ENCODE measurements at regions not wholly inside any gene's neighbourhood (a gene's known extent, or its start where the extent isn't known, plus 50 kb on each side); places are given as distances from the start of the nearest gene placed in this dataset.

GRCh38 chr11:69931994-69932910, 113.0 kb upstream of the FGF3 start:
- POLR2A ChIA-PET: no interaction called here
- H4K20me1 ChIP-seq (ENCODE audit: insufficient read depth): no peaks in the 10 kb centered on the region
- no peak overlapping the region for H2AFZ ChIP-seq (ENCODE audit: low read depth, low read length, poor library complexity, severe bottlenecking)
- ATAC-seq: no peak
- RAD21 ChIA-PET (ENCODE audit: low non-redundant PET in 1 of 2, low total read pairs in 2 of 2, uncharacterized antibody in 2 of 2, unreplicated experiment in 2 of 2): no interaction called here
- no peaks in the 10 kb centered on the region for H3K9me2 ChIP-seq (ENCODE audit: insufficient read depth)
- H3K27me3 ChIP-seq (ENCODE audit: insufficient read depth, low read length): no peaks in the 10 kb centered on the region
- no peaks in the 10 kb centered on the region for H3K79me2 ChIP-seq (ENCODE audit: insufficient read depth, low read length)
- H3K36me3 ChIP-seq (ENCODE audit: control insufficient read depth in 1 of 2, insufficient read depth in 2 of 2, low read length in 2 of 2): no peaks in the 10 kb centered on the region
- no peak for DNase-seq (ENCODE audit: low read depth, low spot score)
- H3K4me1 ChIP-seq (ENCODE audit: control insufficient read depth in 1 of 2, insufficient read depth in 2 of 2, low read length in 2 of 2): peaks cover 8 to 19% of the 10 kb centered on the region in 2 experiments
- TF ChIP-seq TCF7L2 (IDR thresholded peaks at IDR 0.05; ENCODE audit: borderline replicate concordance, extremely low read depth, insufficient read depth, insufficient read length) (no peak), RAD21 (IDR thresholded peaks at IDR 0.05; ENCODE audit: low read depth) (no peak), CEBPB (IDR thresholded peaks at IDR 0.05; ENCODE audit: low read depth) (no peak), CBX3 (IDR thresholded peaks at IDR 0.05; ENCODE audit: low read depth) (no peak), YY1 (IDR thresholded peaks at IDR 0.05; ENCODE audit: extremely low read depth, insufficient replicate concordance, low read depth, low read length) (no peak), JUND (IDR thresholded peaks at IDR 0.05) (no peak), ZNF274 (IDR thresholded peaks at IDR 0.05; ENCODE audit: low read depth, low read length) (no peak), SRF (IDR thresholded peaks at IDR 0.05; ENCODE audit: low read depth) (no peak), CTCF (IDR thresholded peaks at IDR 0.05 in 2 of 3, conservative IDR thresholded peaks at IDR 0.05 in 1 of 3; ENCODE audit: borderline replicate concordance in 1 of 3, insufficient read depth in 1 of 3, low read depth in 2 of 3, low read length in 2 of 3) (no peak), POLR2AphosphoS5 (IDR thresholded peaks at IDR 0.05; ENCODE audit: low read depth, low read length) (no peak), SP1 (IDR thresholded peaks at IDR 0.05; ENCODE audit: low read depth) (no peak), MAX (IDR thresholded peaks at IDR 0.05) (no peak), ZBTB33 (IDR thresholded peaks at IDR 0.05; ENCODE audit: extremely low read depth, insufficient replicate concordance, low read length) (no peak), ZFX (IDR thresholded peaks at IDR 0.05) (no peak), EZH2 (IDR thresholded peaks at IDR 0.05) (no peak), EGR1 (IDR thresholded peaks at IDR 0.05; ENCODE audit: low read depth) (no peak), REST (IDR thresholded peaks at IDR 0.05; ENCODE audit: low read depth) (no peak)
- no TSS peak for BruUV-seq (replicated peaks)
- H3K4me2 ChIP-seq (ENCODE audit: low read length): no peak overlapping the region
- CTCF ChIA-PET: interaction anchor here (1.0 kb wide), 1 partner anchor 11 kb away, joined by 4 read pairs; no protein-coding TSS in a partner anchor
- H3K27ac ChIP-seq (ENCODE audit: low read depth, low read length): no peak overlapping the region
- H3K4me3 ChIP-seq (replicated peaks in 1 of 2; ENCODE audit: low read depth in 1 of 2, low read length in 2 of 2): no peak overlapping the region
- intact Hi-C loops (cut with micrococcal nuclease): no loop called here
- no peak overlapping the region for H3K9ac ChIP-seq (ENCODE audit: low read length)
- H3K9me3 ChIP-seq (ENCODE audit: control insufficient read depth in 1 of 2, insufficient read depth in 1 of 2, low read depth in 1 of 2, low read length in 2 of 2): no peaks in the 10 kb centered on the region

All from HCT116 (cell line).